GM21825 (cell line): ENCODE measurements at regions not wholly inside any gene's neighbourhood (a gene's known extent, or its start where the extent isn't known, plus 50 kb on each side); places are given as distances from the start of the nearest gene placed in this dataset.
A peak's percentile ranks its signal among the peaks of the same experiment; 100 is the strongest.

Source experiments
- ATAC-seq: cut with Tn5 transposase; IDR thresholded peaks from one replicate; pipeline ENCODE4 v1.9.1; 2021; ENCODE audit warnings: mild to moderate bottlenecking, moderate library complexity; ENCODE audit not compliant: unreplicated experiment

DNA sequence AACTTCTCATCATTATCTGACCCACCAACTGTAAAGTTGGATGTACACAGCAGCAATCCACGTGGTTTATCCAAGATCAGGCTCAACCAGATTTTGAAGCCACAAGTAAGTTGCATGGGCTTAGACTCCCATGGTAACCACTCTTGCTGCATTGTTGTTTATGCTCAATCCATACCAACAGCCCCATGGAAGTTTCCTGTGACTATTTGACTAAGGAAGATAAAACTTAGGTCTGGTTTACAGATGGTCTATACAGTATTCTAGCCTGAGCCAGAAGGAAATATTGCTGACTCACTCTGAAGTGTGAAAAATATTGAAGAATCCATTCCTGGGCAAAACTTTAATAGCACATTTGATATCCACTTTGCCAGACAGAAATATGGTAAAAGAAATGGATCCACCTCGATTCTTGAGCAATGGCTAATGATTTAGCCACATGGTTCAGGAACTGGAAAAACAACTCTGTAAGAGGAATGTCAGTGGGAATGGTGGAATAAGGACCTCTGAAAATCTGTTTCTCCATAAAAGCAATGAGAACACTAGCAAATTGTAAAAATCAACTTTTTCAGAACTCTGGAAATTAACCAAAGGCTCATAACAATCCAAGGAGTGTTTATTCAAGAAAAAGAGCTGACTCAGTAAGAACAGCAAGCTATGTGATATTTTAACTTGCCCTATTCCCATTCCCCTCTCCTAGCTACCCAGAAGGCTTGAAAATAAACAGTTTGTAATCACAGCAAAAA is 162.9 kb upstream of the STT3B start:
- no peak for ATAC-seq

DNA sequence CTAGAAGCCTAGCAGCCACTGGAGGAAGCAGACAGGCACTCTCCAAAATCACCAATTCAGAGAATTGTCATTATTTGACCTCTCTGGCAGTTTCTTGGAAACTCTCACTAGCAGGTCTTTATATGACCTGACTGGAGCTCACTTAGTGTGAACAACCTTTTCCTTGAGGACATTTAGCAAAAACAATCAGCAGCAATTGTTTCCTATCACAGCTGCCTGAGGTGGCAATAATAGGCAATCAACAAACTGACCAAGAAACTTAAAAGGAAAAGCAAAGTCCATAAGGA is 162.4 kb upstream of the STT3B start:
- ATAC-seq, result no peak

DNA sequence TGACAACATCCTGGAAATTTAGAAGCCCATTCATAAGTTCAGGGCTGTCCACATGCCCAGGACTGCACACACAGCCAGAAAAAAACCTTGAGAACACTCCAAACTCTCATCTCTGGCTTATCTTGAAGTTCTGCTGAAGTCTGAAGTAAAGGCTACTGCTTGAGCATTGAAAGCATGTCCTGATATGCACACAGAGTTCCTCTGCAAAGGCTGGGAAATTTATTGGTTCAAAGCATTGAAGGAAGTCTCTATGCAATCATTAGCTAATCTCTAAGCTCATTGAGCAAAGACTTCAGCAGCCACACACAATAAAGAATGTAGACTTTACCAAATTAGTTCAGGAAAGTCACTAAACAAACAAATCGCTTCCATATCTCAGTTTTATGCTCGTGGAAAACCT is 162.0 kb upstream of the STT3B start:
- ATAC-seq, result no peak

DNA sequence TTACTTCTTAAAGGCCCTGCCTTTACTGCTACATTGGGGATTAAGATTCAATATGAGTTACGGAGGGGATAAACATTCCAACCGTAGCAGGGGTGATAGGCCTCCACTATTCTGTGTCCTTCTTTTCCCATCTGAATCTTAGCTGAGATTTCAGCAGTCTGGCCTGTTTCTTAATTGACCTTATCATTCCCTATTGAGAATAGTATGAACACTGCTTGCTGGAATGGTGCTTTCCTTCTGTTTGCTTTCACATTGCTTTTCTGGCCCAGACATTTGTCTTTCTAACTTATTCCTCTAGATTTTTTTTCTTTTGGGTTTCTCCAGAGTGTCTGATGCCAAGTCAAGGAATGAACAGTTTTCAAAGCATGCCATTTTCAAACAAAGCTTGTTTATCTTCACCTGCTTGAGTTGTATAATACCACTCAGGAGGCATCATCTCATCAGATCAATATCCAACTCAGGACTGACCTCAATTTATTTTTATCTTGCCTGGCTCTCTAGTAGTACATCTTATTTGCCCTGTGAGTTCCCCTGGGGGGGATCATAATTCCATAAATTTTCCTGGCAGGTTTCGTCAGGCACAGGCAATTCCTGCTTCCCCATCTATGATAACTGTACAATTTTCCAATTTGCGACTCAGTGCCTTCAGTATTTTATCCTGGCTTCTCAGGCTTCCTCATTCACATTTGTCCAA is 161.1 kb upstream of the STT3B start:
- no peak for ATAC-seq

DNA sequence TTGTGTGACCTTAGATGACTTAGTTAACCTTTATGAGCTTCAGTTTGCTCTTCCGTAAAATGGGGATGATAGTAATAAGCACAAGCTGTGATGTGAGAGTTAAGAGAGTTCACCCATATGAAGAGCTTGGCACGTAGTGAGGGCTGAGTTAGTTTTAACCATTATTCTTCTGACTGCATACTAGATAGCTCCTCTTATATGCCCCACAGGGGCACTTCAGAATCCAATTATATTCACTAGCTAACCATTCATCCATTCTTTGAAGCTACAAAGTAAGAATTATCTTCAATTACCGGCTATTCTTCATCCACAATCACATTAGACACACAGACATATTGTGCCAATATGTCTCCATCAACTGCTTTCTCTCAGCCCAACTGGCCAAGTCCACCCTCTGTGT is 159.0 kb upstream of the STT3B start:
- no peak for ATAC-seq

DNA sequence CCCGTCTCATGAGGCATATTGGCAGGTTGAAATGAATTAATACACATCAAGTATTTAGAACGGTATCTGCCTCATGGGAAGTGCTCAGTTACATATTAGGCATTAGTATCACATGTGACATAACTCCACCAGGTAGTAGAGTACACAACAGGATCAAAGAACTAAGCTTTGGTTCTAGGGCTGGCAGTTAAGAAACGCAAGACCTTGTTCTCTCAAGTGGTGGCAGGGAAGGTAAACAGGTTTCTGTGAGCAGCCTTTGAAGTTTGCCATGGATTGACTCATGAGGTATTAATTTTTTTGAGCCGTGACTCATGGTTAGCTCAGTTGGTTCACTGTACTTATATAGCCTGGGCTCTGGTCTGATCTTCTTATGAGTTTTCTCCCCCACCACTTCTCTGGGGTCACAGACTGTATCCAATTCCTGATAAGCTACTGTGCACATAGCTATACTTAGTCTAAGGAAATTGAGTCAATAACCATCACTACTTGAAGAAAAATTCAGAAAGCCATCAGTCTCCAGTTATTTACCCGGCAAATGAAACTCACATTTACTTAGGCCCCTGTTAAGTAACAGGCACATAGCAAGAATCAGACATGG is 155.6 kb upstream of the STT3B start:
- ATAC-seq, result no peak

DNA sequence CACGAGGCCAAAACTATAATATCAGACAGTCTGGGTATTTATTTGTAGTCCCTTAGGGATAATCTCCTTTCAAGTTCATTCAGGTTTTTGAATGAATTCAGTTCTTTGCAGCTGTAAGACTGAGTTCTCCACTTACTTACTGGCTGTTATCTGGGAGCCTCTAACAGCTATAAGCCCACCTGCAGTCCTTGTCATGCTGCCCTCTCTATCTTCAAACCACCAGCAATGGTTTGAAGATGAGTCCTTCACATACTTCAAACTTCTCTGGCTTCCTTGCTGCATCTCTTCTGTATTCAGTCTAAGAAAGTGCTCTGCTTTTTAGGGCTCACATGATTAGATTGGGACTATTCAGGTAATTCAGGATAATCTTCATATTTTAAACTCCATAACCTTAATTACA is 154.5 kb upstream of the STT3B start:
- no peak for ATAC-seq

DNA sequence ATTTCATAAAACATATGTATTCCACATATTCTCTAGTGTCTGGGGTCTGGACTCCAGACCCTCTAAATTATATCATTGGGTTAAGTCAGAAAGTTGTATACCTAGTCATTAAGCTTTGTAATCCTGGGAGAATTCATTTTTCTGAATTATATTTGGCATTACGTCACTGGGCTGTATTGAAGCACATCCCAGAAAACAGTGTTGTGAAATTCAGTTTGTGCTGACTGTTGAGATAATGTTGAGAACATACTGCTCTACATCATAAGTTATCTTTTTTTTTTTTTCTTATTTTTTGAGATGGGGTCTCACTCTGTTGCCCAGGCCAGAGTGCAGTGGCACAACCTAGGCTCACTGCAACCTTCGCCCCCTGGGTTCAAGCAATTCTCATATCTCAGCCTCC is 153.1 kb upstream of the STT3B start:
- no peak for ATAC-seq

DNA sequence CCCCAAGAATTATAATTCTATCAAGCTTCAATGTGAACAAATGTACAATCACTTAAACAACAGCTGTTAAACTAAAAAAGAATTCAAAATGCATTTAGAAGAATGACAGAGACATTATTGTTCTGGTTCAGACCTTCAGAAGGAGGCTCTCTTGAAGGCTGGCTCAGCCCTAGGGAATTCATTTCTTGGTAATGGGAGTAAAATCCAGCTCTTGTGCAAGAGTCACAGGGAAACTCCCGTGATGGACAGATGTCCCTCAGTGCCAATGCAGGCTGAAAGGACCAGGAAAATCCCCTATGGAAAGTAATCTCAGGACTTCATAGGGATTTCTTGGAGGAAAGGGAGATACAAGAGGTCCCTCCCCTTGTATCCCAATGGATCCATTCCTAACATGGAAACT is 149.9 kb upstream of the STT3B start:
- ATAC-seq, result no peak

DNA sequence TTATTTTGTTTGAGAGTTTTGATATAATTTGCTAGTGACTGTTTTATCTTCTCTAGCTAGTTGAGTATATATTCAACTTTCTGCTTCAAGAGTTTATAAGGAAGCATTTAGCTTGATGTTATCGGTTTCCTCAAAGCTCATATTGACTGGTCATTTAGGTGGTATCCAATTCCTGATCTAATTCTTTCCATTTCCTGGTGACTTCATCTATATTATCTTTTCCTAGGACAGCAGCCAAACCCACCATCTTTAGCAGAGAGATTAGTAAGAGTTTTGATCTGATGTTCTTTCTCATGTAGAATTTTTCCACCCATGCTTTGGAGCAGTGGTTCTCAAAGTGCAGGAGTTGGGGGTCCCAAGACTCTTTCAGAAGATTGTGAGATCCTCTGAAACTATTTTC is 148.6 kb upstream of the STT3B start:
- ATAC-seq, result no peak

DNA sequence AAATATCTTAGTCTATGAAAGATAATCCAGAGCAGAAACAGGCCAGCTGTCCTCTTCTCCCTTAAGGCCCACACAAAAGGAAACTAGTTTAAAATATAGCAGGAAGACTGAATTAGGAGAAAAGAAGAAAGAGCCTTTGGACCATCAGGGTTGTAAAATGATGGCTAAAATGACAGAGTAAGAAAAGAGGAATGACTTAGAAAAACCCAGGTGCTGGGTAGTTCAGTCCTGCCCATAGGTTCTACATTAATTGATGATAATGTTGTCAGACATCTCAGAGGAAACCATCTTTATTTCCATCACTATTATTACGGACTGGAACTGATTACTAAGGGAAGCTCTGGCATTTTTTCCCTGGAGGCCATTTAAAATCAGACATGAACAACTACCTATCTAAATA is 142.8 kb upstream of the STT3B start:
- no peak for ATAC-seq

DNA sequence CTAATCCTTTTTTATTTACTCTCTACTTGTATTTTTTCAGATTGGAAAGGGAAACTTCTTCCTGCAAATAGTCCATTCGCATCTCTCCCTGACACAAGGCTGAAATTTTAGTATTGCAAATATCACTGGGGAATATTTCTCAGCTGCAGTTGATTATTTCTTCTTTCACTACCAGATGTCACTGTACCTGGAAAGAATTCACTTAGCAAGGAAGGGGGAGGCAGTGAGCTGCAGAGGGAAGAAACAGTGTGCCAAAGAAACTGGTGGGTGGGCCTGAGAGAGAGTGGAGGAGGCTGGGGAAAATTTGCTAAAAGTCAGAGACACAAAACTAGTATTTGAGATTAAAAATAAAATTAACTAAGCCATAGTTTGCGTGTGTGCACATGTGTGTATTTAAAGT is 142.3 kb upstream of the STT3B start:
- ATAC-seq, result no peak

DNA sequence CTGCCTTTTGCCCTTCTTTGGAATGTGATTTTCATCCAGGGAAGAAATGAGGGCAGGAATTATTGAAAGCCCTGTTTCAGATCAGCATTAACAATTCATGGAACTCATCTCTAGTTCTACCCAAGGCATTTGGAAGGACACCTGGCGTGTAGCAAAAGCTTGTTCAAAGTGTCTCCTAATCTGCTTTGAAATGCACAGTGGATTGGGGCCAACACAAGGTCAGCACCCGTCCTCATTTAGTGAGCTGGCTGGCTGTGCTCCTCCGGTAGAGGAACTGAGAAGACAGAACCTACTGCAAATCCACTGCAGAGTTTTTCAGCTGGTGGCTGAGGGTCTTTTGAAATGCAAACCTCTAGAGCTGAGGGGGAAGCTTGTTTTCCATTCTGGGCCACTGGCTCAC is 141.6 kb upstream of the STT3B start:
- ATAC-seq, result no peak

DNA sequence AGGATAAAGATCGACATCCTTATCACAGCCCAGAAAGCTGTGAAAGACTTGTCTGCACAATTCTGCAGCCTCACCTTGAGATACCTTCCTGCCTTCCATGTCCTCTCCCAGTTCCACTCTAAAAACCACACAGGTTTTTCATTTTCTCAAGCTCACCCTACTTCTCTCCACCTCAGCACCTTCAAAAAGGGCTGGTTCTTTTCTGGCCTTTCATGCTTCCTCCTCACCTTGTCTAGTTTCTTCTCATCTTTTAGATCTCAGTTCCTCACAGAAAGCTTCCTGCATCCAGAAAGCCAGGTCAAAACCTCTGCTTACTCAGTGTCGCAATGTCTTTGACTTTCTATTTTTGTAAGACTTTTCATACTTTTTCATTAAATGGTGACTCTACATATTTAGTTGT is 140.2 kb upstream of the STT3B start:
- peak; percentile 52 for ATAC-seq

DNA sequence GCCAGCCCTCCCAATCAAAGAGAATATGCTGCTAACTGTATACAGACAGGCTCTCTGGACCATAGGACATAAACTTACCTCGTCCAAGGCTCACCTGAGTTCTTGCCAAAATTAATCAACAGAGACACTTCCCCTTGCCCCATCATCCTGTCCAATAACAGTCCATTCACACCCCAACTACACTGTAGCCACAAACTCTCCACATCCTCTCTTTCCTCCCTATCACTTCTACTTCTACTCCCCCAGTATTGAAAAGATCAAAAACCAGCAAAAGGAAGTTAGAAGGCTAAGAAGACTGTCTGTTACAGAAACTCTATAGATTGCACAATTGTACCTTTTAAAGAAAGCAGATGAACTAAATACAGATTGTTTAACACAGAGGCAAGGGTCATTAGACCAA is 133.5 kb upstream of the STT3B start:
- ATAC-seq, result no peak

DNA sequence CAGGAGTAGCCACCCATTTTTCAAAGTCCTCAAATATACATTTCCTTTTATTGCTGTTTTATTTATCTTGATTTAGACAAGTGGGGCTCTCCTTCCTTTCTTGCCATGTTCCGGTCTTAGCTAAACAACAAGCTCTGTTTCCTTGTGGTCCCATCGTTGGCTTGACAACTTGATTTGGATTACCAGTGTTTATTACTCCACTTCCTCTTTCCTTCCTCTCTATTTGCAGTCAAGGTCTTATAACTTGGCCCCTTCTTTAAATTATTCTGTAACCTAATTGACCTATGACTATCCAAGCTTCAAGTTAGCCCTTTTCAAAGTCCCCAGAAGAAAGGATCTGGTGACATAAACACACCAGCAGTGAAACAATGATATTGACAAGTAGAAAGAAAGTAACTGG is 130.6 kb upstream of the STT3B start:
- ATAC-seq, result no peak

DNA sequence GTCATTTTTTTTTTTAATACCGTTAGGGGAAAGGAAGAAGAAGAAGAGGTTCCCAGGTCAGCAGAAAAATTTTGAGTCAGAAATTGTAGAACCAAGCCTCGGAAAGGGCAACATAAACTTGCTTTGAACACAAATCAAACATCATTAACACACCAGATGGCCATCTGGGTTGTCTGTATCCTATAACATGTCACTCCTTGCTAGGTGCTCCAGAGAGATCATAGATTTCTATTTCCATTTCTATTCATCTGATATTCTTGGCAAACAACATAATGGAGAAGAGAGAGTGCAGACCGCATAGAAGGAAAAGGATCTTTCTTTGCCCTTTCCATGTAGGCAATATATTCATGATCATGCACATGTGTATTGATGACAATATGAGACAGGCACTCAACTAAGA is 129.5 kb upstream of the STT3B start:
- no peak for ATAC-seq

DNA sequence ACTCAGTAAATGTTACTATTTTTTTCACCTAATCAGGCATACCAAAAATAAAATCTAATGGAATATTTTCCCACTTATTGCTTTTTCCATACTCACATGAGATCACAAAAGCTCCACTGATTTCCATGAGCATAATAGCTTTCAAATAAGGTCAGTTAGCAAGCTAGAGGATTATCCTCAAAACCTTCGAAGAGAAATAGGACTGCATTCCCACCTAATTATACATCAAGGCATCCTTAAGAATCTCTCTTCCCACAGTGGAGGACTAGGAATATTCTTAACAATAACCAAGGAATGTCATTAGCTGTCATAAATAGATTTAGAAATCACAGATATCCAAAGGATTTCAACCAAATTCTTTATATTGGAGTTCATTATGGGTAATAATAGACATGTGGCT is 127.9 kb upstream of the STT3B start:
- ATAC-seq, result no peak

DNA sequence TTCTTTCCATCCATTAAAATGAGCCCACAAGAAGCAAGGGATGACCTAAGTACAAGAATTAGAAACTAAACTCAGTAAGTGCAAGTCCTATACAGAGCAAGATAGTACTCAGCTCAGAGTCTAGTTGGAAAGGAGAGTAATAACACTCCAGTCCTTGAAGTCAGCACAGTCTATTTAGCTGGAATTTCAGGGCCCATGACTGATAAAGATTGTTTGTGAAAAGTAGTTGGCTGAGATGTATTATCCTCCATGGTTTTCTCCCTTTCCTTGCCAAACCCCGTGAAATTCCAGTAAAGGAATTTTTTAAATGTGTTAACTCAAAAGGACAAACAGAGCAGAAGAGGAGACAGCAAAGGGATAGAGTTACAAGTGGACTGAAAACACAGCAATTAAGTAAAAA is 127.2 kb upstream of the STT3B start:
- ATAC-seq, result no peak

DNA sequence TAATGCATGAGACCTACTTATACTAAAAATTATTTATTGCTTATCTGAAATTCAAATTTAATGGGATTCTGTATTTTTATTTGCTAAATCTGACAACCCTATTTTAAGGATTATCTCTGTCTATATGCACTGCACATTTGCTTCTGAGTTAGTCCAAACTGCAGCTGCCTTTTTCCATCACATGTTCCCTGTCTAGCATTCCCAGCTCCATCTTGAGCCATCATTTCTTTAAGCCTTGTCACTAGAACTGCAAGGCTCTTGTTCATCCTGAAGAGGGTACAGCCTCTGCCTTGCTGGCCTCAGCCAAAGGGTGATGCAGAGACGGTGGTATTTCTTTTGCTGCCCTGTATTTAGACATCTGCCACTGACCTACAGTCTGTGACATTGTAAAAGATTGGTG is 125.8 kb upstream of the STT3B start:
- no peak for ATAC-seq

DNA sequence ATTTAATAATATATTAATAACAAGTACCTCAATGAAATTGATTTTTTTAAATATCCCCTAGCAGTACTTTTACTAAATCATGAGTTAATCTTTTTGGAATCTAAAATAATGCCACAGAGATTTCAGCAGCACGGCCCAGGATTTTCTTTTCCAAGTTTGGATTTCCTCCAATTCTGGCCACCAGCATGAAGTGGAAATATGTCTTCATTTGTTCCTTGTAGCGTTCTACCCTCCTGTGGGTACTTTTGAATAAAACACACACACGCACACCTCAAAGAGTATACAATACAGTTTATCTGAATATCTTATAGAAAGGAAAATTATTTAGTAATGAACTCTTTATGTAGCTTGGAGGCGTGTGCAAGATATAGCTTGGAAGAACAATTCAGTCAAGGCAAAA is 125.1 kb upstream of the STT3B start:
- no peak for ATAC-seq

DNA sequence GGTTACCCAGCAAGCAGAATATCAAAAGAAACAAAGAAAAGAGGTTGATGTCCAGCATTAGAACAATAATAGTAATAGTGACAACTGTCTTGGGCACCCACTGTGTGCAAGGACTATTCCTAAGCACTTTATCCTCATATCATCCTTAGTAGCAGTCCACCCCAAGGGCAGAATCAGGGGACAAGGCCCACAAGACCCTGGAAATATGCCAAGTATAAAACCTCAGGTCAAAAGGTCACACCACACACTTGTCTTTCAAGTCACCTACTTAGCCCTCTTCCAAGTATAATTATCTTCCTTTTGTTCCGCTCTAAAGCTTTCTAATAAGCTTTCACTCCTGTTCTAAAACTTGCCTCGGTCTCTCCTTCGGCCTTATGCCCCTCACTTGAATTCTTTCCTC is 124.0 kb upstream of the STT3B start:
- no peak for ATAC-seq

DNA sequence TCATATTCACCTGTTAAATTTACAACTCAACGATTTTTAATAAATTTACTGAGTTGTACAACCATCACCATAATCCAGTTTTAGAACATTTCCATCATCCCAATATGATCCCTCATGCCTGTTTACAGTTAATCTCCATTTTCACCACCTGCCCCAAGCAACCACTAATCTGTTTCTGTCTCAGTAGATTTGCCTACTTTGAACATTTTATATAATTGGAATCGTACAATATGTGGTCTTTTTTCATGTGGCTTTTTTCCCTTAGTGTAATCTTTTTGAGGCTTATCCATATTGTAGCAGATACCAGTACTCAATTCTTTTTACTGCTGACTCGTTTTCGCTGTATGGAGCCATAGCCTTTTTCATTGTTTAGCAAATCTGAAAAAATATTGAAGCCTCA is 123.3 kb upstream of the STT3B start:
- no peak for ATAC-seq
